Activated naive CD8-positive, alpha-beta T cell treated with anti-CD3 and anti-CD28 coated beads, Interleukin-2, amount 10 ng/mL, durations not matched to agents 7 days and 5 days (primary cell): ENCODE measurements at regions not wholly inside any gene's neighbourhood (a gene's known extent, or its start where the extent isn't known, plus 50 kb on each side); places are given as distances from the start of the nearest gene placed in this dataset.
"Not testable (repeated sequence)": the region's sequence is repeated elsewhere in the genome, so short reads cannot be mapped to it uniquely, and the experiment has no call there.

Source experiments
- ATAC-seq: fragments of 150-1000 bp; cut with Tn5 transposase; one replicate; pipeline ENCODE4 v1.10.0; 2021; ENCODE audit warnings: low read depth, moderate library complexity
- POLR2A ChIA-PET: fragments of 350-600 bp; sonication (Branson Sonifier 250); formaldehyde crosslinking; loops from one replicate; lab custom pipeline; 2021; ENCODE audit warnings: antibody characterized with exemption; lab: Charles Lee
- DNase-seq: peaks from one replicate; pipeline ENCODE4 v3.0.0; 2021
- H3K27ac Mint-ChIP-seq: one replicate; pipeline ENCODE4 v1.8.0; 2022; ENCODE audit warnings: mild to moderate bottlenecking, mixed read lengths
- H3K27me3 Mint-ChIP-seq: one replicate; pipeline ENCODE4 v1.8.0; 2022; ENCODE audit warnings: mild to moderate bottlenecking, moderate library complexity, mixed read lengths
- H3K36me3 Mint-ChIP-seq: one replicate; pipeline ENCODE4 v1.8.0; 2021; ENCODE audit warnings: mild to moderate bottlenecking, mixed read lengths
- H3K4me1 Mint-ChIP-seq: one replicate; pipeline ENCODE4 v1.8.0; 2021; ENCODE audit warnings: mixed read lengths
- H3K4me3 Mint-ChIP-seq: one replicate; pipeline ENCODE4 v1.8.0; 2022; ENCODE audit warnings: mild to moderate bottlenecking, moderate library complexity, mixed read lengths
- H3K9me3 Mint-ChIP-seq: one replicate; pipeline ENCODE4 v1.8.0; 2021; ENCODE audit warnings: mixed read lengths

- DNase-seq: no peak
- H3K9me3 Mint-ChIP-seq: no peaks in the 10 kb centered on the region
- H3K4me3 Mint-ChIP-seq: no peak overlapping the region
- no peaks in the 10 kb centered on the region for H3K27me3 Mint-ChIP-seq
- H3K4me1 Mint-ChIP-seq: no peaks in the 10 kb centered on the region
- ATAC-seq: no peak
- POLR2A ChIA-PET: no interaction called here
- no peak overlapping the region for H3K27ac Mint-ChIP-seq
- no peaks in the 10 kb centered on the region for H3K36me3 Mint-ChIP-seq
These were observed 853.4 kb downstream of the KCNT2 start for GRCh38 chr1:195754874-195755273.

DNA sequence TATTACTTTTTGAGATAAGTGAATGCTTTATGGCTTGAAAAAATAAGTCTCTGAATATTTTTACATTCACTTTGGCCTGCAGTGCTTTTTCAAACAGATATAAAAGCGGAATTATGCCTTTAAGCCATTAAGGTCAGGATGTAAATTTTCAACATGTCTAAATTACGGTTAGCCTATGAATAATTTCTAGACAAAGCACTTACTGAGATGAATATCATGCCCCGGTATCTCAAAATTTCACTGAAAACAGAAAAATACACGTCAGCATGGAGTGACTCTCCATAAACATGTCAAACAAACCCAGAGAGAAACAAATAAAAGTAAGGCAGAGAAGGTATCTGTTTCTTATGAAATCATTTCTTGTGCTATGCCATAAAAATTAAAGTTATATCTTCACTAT is 853.9 kb downstream of the KCNT2 start:
- no peaks in the 10 kb centered on the region for H3K9me3 Mint-ChIP-seq
- H3K27me3 Mint-ChIP-seq: no peaks in the 10 kb centered on the region
- no peak overlapping the region for H3K4me3 Mint-ChIP-seq
- ATAC-seq (no peak), DNase-seq (no peak)
- no peaks in the 10 kb centered on the region for H3K36me3 Mint-ChIP-seq
- POLR2A ChIA-PET: no interaction called here
- no peaks in the 10 kb centered on the region for H3K4me1 Mint-ChIP-seq
- no peak overlapping the region for H3K27ac Mint-ChIP-seq

GRCh38 chr1:195748969-195749368 is 859.3 kb downstream of the KCNT2 start:
- no peaks in the 10 kb centered on the region for H3K27me3 Mint-ChIP-seq
- no peaks in the 10 kb centered on the region for H3K4me1 Mint-ChIP-seq
- no peak overlapping the region for H3K27ac Mint-ChIP-seq
- no peak for DNase-seq
- H3K9me3 Mint-ChIP-seq: no peaks in the 10 kb centered on the region
- H3K4me3 Mint-ChIP-seq: no peak overlapping the region
- no peak for ATAC-seq
- POLR2A ChIA-PET: no interaction called here
- no peaks in the 10 kb centered on the region for H3K36me3 Mint-ChIP-seq

GRCh38 chr1:195745189-195746010 is 862.8 kb downstream of the KCNT2 start:
- Mint-ChIP-seq H3K27ac (no peak overlapping the region), H3K36me3 (no peaks in the 10 kb centered on the region), H3K4me1 (no peaks in the 10 kb centered on the region), H3K4me3 (no peak overlapping the region), H3K9me3 (peaks cover 2% of the 10 kb centered on the region), H3K27me3 (no peaks in the 10 kb centered on the region)
- ATAC-seq (no peak), DNase-seq (no peak)
- POLR2A ChIA-PET: no interaction called here

- ATAC-seq: no peak
- POLR2A ChIA-PET: no interaction called here
- no peaks in the 10 kb centered on the region for H3K4me1 Mint-ChIP-seq
- no peaks in the 10 kb centered on the region for H3K27me3 Mint-ChIP-seq
- H3K27ac Mint-ChIP-seq: no peak overlapping the region
- no peak for DNase-seq
- H3K36me3 Mint-ChIP-seq: no peaks in the 10 kb centered on the region
- H3K4me3 Mint-ChIP-seq: no peak overlapping the region
- peaks cover 2% of the 10 kb centered on the region for H3K9me3 Mint-ChIP-seq
These were observed 864.0 kb downstream of the KCNT2 start for GRCh38 chr1:195744256-195744655.

DNA sequence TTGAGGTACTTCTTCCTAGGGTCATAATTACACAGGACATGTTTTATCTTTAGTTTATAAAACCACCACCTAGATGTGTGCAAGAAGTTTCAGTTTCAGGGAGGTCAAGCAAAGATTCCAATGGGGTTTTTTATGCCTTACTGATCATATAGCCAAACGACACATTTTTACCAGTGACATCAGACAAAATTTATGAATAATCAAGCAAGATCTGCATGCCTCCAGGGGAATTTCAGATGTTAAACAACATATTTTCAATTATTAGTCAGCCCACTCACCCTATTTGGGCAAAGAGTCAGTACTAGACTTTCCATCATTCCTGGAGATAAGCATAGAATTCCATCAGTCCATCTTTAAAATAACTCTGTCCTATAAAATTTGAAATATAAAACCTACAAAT is 867.4 kb downstream of the KCNT2 start:
- ATAC-seq: no peak
- POLR2A ChIA-PET: no interaction called here
- no peak for DNase-seq
- H3K27ac Mint-ChIP-seq: no peak overlapping the region
- H3K9me3 Mint-ChIP-seq: peaks cover 2% of the 10 kb centered on the region
- H3K27me3 Mint-ChIP-seq: no peaks in the 10 kb centered on the region
- H3K4me1 Mint-ChIP-seq: no peaks in the 10 kb centered on the region
- no peaks in the 10 kb centered on the region for H3K36me3 Mint-ChIP-seq
- no peak overlapping the region for H3K4me3 Mint-ChIP-seq

- Mint-ChIP-seq H3K27ac (no peak overlapping the region), H3K36me3 (no peaks in the 10 kb centered on the region), H3K4me3 (no peak overlapping the region), H3K27me3 (no peaks in the 10 kb centered on the region), H3K4me1 (no peaks in the 10 kb centered on the region), H3K9me3 (peaks cover 2% of the 10 kb centered on the region)
- ATAC-seq (no peak), DNase-seq (no peak)
- POLR2A ChIA-PET: no interaction called here
These were observed 869.1 kb downstream of the KCNT2 start for GRCh38 chr1:195738966-195739650.

DNA sequence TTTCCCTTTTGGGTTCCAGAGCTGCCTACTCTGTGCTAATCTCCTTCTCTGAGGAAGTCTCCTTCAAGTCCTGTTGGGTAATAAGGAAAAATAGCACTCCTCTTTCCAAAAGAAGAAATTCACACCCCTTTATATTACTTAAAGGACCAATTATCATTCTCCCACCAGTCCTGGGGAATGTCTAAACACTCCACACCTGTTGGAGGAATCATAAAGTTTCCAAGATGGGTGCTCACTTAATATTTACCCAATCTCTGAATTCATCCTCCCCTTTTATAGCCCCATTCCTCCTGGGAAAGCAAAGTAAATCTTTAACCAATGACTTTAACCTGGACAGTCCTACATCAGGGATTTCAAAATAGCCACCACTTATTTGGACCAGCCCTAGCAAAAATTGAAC is 873.1 kb downstream of the KCNT2 start:
- Mint-ChIP-seq H3K4me1 (no peaks in the 10 kb centered on the region), H3K27ac (no peak overlapping the region), H3K27me3 (no peaks in the 10 kb centered on the region), H3K36me3 (no peaks in the 10 kb centered on the region), H3K4me3 (no peak overlapping the region), H3K9me3 (peaks cover 3% of the 10 kb centered on the region)
- POLR2A ChIA-PET: no interaction called here
- ATAC-seq: no peak
- no peak for DNase-seq

GRCh38 chr1:195733826-195734225 is 874.4 kb downstream of the KCNT2 start:
- ATAC-seq: no peak
- peaks cover 3% of the 10 kb centered on the region for H3K9me3 Mint-ChIP-seq
- H3K27ac Mint-ChIP-seq: no peak overlapping the region
- no peak overlapping the region for H3K4me3 Mint-ChIP-seq
- no peak for DNase-seq
- POLR2A ChIA-PET: no interaction called here
- no peaks in the 10 kb centered on the region for H3K27me3 Mint-ChIP-seq
- no peaks in the 10 kb centered on the region for H3K4me1 Mint-ChIP-seq
- no peaks in the 10 kb centered on the region for H3K36me3 Mint-ChIP-seq

GRCh38 chr1:195733408-195733807 is 874.8 kb downstream of the KCNT2 start:
- Mint-ChIP-seq H3K36me3 (no peaks in the 10 kb centered on the region), H3K9me3 (peaks cover 3% of the 10 kb centered on the region), H3K27ac (no peak overlapping the region), H3K27me3 (no peaks in the 10 kb centered on the region), H3K4me3 (no peak overlapping the region), H3K4me1 (no peaks in the 10 kb centered on the region)
- no peak for DNase-seq
- no peak for ATAC-seq
- POLR2A ChIA-PET: no interaction called here

- H3K27me3 Mint-ChIP-seq: no peaks in the 10 kb centered on the region
- ATAC-seq (no peak), DNase-seq (no peak)
- peaks cover 3% of the 10 kb centered on the region for H3K9me3 Mint-ChIP-seq
- H3K4me1 Mint-ChIP-seq: no peaks in the 10 kb centered on the region
- POLR2A ChIA-PET: no interaction called here
- H3K4me3 Mint-ChIP-seq: no peak overlapping the region
- H3K36me3 Mint-ChIP-seq: no peaks in the 10 kb centered on the region
- no peak overlapping the region for H3K27ac Mint-ChIP-seq
These were observed 876.9 kb downstream of the KCNT2 start for GRCh38 chr1:195731385-195731784.

- Mint-ChIP-seq H3K4me1 (no peaks in the 10 kb centered on the region), H3K27me3 (no peaks in the 10 kb centered on the region), H3K9me3 (no peaks in the 10 kb centered on the region), H3K4me3 (no peak overlapping the region), H3K27ac (no peak overlapping the region), H3K36me3 (no peaks in the 10 kb centered on the region)
- DNase-seq: no peak
- no peak for ATAC-seq
- POLR2A ChIA-PET: no interaction called here
These were observed 884.4 kb downstream of the KCNT2 start for GRCh38 chr1:195723796-195724194.

DNA sequence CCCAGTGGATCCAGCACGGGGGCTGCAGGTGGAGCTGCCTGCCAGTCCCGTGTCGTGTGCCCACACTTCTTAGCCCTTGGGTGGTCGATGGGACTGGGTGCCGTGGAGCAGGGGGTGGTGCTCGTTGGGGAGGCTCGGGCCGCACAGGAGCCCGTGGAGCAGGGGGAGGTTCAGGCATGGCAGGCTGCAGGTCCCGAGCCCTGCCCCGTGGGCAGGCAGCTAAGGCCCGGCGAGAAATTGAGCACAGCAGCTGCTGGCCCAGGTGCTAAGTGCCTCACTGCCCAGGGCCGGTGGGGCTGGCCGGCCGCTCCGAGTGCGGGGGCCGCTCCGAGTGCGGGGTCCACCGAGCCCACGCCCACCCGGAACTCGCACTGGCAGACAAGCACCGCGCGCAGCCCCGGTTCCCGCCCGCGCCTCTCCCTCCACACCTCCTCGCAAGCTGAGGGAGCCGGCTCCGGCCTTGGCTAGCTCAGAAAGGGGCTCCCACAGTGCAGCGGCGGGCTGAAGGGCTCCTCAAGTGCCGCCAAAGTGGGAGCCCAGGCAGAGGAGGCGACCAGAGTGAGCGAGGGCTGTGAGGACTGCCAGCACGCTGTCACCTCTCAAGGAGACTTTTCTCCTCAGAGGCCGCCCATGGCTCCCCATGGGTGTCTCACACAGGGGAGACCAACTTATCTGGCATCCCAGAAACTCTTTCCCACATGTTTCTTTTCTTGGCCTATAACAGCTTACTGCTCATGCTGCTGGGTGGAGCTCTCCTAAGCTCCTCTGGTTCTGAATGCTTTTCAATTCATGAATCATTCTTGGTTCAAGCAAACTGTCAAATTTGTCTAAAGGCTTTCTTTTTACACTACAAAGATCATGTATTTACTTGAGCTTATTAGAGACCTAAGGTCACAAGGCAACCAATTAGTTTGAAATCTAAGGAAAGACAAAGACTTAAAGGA is 885.1 kb downstream of the KCNT2 start:
- H3K9me3 Mint-ChIP-seq, DNase-seq, H3K4me1 Mint-ChIP-seq, ATAC-seq, POLR2A ChIA-PET, H3K27ac Mint-ChIP-seq, H3K36me3 Mint-ChIP-seq, H3K27me3 Mint-ChIP-seq, H3K4me3 Mint-ChIP-seq: not testable (repeated sequence)
